Activated T-cell treated with anti-CD3 and anti-CD28 coated beads, Interleukin-2, amount 50 U/mL, for 24 hours (primary cell): ENCODE measurements at regions not wholly inside any gene's neighbourhood (a gene's known extent, or its start where the extent isn't known, plus 50 kb on each side); places are given as distances from the start of the nearest gene placed in this dataset.

Experiments
- DNase-seq: peaks from one replicate; pipeline ENCODE4 v3.0.0-alpha.2; 2020
- H3K27ac Mint-ChIP-seq: 2 replicates; pipeline ENCODE4 v1.8.0; 2020; ENCODE audit warnings: mild to moderate bottlenecking, mixed read lengths
- H3K27me3 Mint-ChIP-seq: 2 replicates; pipeline ENCODE4 v1.8.0; 2020; ENCODE audit warnings: mixed read lengths
- H3K36me3 Mint-ChIP-seq: 2 replicates; pipeline ENCODE4 v1.8.0; 2020; ENCODE audit warnings: low read depth, mixed read lengths
- H3K4me1 Mint-ChIP-seq: 2 replicates; pipeline ENCODE4 v1.8.0; 2020; ENCODE audit warnings: low read depth, mixed read lengths
- H3K4me3 Mint-ChIP-seq: 2 replicates; pipeline ENCODE4 v1.8.0; 2020; ENCODE audit warnings: mild to moderate bottlenecking, moderate library complexity, mixed read lengths
- H3K9me3 Mint-ChIP-seq: 2 replicates; pipeline ENCODE4 v1.8.0; 2020; ENCODE audit warnings: mixed read lengths

- DNase-seq: no peak
- Mint-ChIP-seq H3K27me3 (no peaks in the 10 kb centered on the region), H3K4me1 (peaks cover 23% of the 10 kb centered on the region), H3K27ac (no peak overlapping the region), H3K9me3 (no peaks in the 10 kb centered on the region), H3K4me3 (no peak overlapping the region), H3K36me3 (no peaks in the 10 kb centered on the region)
Measured at GRCh38 chr12:107436376-107436775, 249.2 kb upstream of the PWP1 start.

- no peak for DNase-seq
- Mint-ChIP-seq H3K27ac (no peak overlapping the region), H3K4me1 (peaks cover 20% of the 10 kb centered on the region), H3K36me3 (no peaks in the 10 kb centered on the region), H3K4me3 (no peak overlapping the region), H3K27me3 (no peaks in the 10 kb centered on the region), H3K9me3 (no peaks in the 10 kb centered on the region)
Measured at GRCh38 chr12:107436836-107437235, 248.8 kb upstream of the PWP1 start.

- H3K27ac Mint-ChIP-seq: no peak overlapping the region
- no peak overlapping the region for H3K4me3 Mint-ChIP-seq
- no peaks in the 10 kb centered on the region for H3K27me3 Mint-ChIP-seq
- DNase-seq: no peak
- no peaks in the 10 kb centered on the region for H3K9me3 Mint-ChIP-seq
- H3K4me1 Mint-ChIP-seq: peaks cover 15% of the 10 kb centered on the region
- no peaks in the 10 kb centered on the region for H3K36me3 Mint-ChIP-seq
Measured at GRCh38 chr12:107437954-107438353, 247.6 kb upstream of the PWP1 start.

GRCh38 chr12:107439026-107439738, 246.4 kb upstream of the PWP1 start:
- no peaks in the 10 kb centered on the region for H3K9me3 Mint-ChIP-seq
- no peak overlapping the region for H3K27ac Mint-ChIP-seq
- H3K36me3 Mint-ChIP-seq: no peaks in the 10 kb centered on the region
- no peak for DNase-seq
- no peaks in the 10 kb centered on the region for H3K27me3 Mint-ChIP-seq
- H3K4me3 Mint-ChIP-seq: no peak overlapping the region
- peaks cover 18% of the 10 kb centered on the region for H3K4me1 Mint-ChIP-seq

GRCh38 chr12:107440606-107441005, 245.0 kb upstream of the PWP1 start:
- H3K4me1 Mint-ChIP-seq: peaks cover 21% of the 10 kb centered on the region
- H3K36me3 Mint-ChIP-seq: no peaks in the 10 kb centered on the region
- H3K4me3 Mint-ChIP-seq: no peak overlapping the region
- H3K27ac Mint-ChIP-seq: no peak overlapping the region
- H3K9me3 Mint-ChIP-seq: no peaks in the 10 kb centered on the region
- no peaks in the 10 kb centered on the region for H3K27me3 Mint-ChIP-seq
- DNase-seq: no peak

- H3K36me3 Mint-ChIP-seq: no peaks in the 10 kb centered on the region
- no peaks in the 10 kb centered on the region for H3K27me3 Mint-ChIP-seq
- peak overlapping the region; percentile 56 for H3K4me3 Mint-ChIP-seq
- H3K4me1 Mint-ChIP-seq: peaks cover 21% of the 10 kb centered on the region
- H3K9me3 Mint-ChIP-seq: no peaks in the 10 kb centered on the region
- no peak for DNase-seq
- H3K27ac Mint-ChIP-seq: peak overlapping the region; percentile 38
Measured at GRCh38 chr12:107441665-107442300, 243.8 kb upstream of the PWP1 start.

GRCh38 chr12:107442326-107442987, 243.1 kb upstream of the PWP1 start:
- Mint-ChIP-seq H3K4me3 (peak overlapping the region; percentile 56), H3K27ac (peak overlapping the region; percentile 38), H3K27me3 (no peaks in the 10 kb centered on the region), H3K36me3 (no peaks in the 10 kb centered on the region), H3K9me3 (no peaks in the 10 kb centered on the region), H3K4me1 (peaks cover 21% of the 10 kb centered on the region)
- DNase-seq: no peak

GRCh38 chr12:107443320-107444090, 242.1 kb upstream of the PWP1 start:
- Mint-ChIP-seq H3K4me3 (no peak overlapping the region), H3K27ac (no peak overlapping the region), H3K4me1 (peaks cover 21% of the 10 kb centered on the region), H3K9me3 (no peaks in the 10 kb centered on the region), H3K36me3 (no peaks in the 10 kb centered on the region), H3K27me3 (no peaks in the 10 kb centered on the region)
- DNase-seq: no peak

GRCh38 chr12:107444771-107445170, 240.8 kb upstream of the PWP1 start:
- Mint-ChIP-seq H3K27me3 (no peaks in the 10 kb centered on the region), H3K36me3 (no peaks in the 10 kb centered on the region), H3K4me3 (no peak overlapping the region), H3K9me3 (no peaks in the 10 kb centered on the region), H3K4me1 (peaks cover 15% of the 10 kb centered on the region), H3K27ac (no peak overlapping the region)
- DNase-seq: no peak

GRCh38 chr12:107446476-107446875, 239.1 kb upstream of the PWP1 start:
- H3K9me3 Mint-ChIP-seq: no peaks in the 10 kb centered on the region
- H3K27me3 Mint-ChIP-seq: no peaks in the 10 kb centered on the region

GRCh38 chr12:107447336-107447735, 238.3 kb upstream of the PWP1 start:
- peaks cover 12% of the 10 kb centered on the region for H3K4me1 Mint-ChIP-seq
- DNase-seq: no peak
- no peak overlapping the region for H3K4me3 Mint-ChIP-seq
- H3K9me3 Mint-ChIP-seq: peaks cover 2% of the 10 kb centered on the region
- H3K36me3 Mint-ChIP-seq: no peaks in the 10 kb centered on the region
- H3K27ac Mint-ChIP-seq: no peak overlapping the region
- H3K27me3 Mint-ChIP-seq: no peaks in the 10 kb centered on the region

More at GRCh38 chr12:107446476-107446875, 239.1 kb upstream of the PWP1 start:
- Mint-ChIP-seq H3K4me1 (peaks cover 12% of the 10 kb centered on the region), H3K4me3 (no peak overlapping the region), H3K27ac (no peak overlapping the region), H3K36me3 (no peaks in the 10 kb centered on the region)
- DNase-seq: no peak

GRCh38 chr12:107448198-107448597, 237.4 kb upstream of the PWP1 start:
- Mint-ChIP-seq H3K4me3 (no peak overlapping the region), H3K27ac (no peak overlapping the region), H3K9me3 (peaks cover 5% of the 10 kb centered on the region), H3K36me3 (peaks cover 3% of the 10 kb centered on the region), H3K4me1 (peaks cover 12% of the 10 kb centered on the region), H3K27me3 (no peaks in the 10 kb centered on the region)
- no peak for DNase-seq

- H3K27ac Mint-ChIP-seq: no peak overlapping the region
- H3K27me3 Mint-ChIP-seq: no peaks in the 10 kb centered on the region
- no peak for DNase-seq
- peaks cover 5% of the 10 kb centered on the region for H3K9me3 Mint-ChIP-seq
- peaks cover 8% of the 10 kb centered on the region for H3K4me1 Mint-ChIP-seq
- H3K4me3 Mint-ChIP-seq: no peak overlapping the region
- peaks cover 3% of the 10 kb centered on the region for H3K36me3 Mint-ChIP-seq
Measured at GRCh38 chr12:107449891-107450290, 235.7 kb upstream of the PWP1 start.

GRCh38 chr12:107450541-107450940, 235.1 kb upstream of the PWP1 start:
- no peak overlapping the region for H3K4me3 Mint-ChIP-seq
- DNase-seq: no peak
- peaks cover 5% of the 10 kb centered on the region for H3K9me3 Mint-ChIP-seq
- H3K27ac Mint-ChIP-seq: no peak overlapping the region
- H3K27me3 Mint-ChIP-seq: no peaks in the 10 kb centered on the region
- H3K4me1 Mint-ChIP-seq: peaks cover 8% of the 10 kb centered on the region
- peaks cover 3% of the 10 kb centered on the region for H3K36me3 Mint-ChIP-seq
